ENCODE measurements at regions not wholly inside any gene's neighbourhood (a gene's known extent, or its start where the extent isn't known, plus 50 kb on each side); places are given as distances from the start of the nearest gene placed in this dataset.

- POLR2A ChIA-PET = interaction anchor here (6.7 kb wide), 1 partner anchor 30 kb away, joined by 60 read pairs; no protein-coding TSS in a partner anchor
- H3K4me1 Mint-ChIP-seq = peaks cover 45% of the 10 kb centered on the region
Observed at GRCh38 chr9:36456480-36457065, 56.5 kb upstream of the RNF38 start.

GRCh38 chr9:36451949-36452348, 51.9 kb upstream of the RNF38 start:
- Mint-ChIP-seq H3K4me3 (no peak overlapping the region), H3K27me3 (no peaks in the 10 kb centered on the region), H3K36me3 (peaks cover 7% of the 10 kb centered on the region), H3K9me3 (no peaks in the 10 kb centered on the region), H3K4me1 (peaks cover 4% of the 10 kb centered on the region), H3K27ac (no peak overlapping the region)
- ATAC-seq (ENCODE audit: low read depth) (no peak), DNase-seq (no peak)
- POLR2A ChIA-PET = no interaction called here

More at GRCh38 chr9:36456480-36457065, 56.5 kb upstream of the RNF38 start:
- H3K36me3 Mint-ChIP-seq = peaks cover 16% of the 10 kb centered on the region
- DNase-seq (no peak), ATAC-seq (ENCODE audit: low read depth) (no peak)
- H3K9me3 Mint-ChIP-seq = no peaks in the 10 kb centered on the region
- peak overlapping the region; percentile 59 for H3K4me3 Mint-ChIP-seq
- H3K27ac Mint-ChIP-seq = no peak overlapping the region
- H3K27me3 Mint-ChIP-seq = no peaks in the 10 kb centered on the region

- POLR2A ChIA-PET = no interaction called here
- ATAC-seq (ENCODE audit: low read depth) (no peak), DNase-seq (no peak)
- H3K4me1 Mint-ChIP-seq = peaks cover 3% of the 10 kb centered on the region
- H3K27ac Mint-ChIP-seq = no peak overlapping the region
- no peaks in the 10 kb centered on the region for H3K9me3 Mint-ChIP-seq
- no peak overlapping the region for H3K4me3 Mint-ChIP-seq
- no peaks in the 10 kb centered on the region for H3K27me3 Mint-ChIP-seq
- H3K36me3 Mint-ChIP-seq = peaks cover 4% of the 10 kb centered on the region
Observed at GRCh38 chr9:36450110-36450732, 50.2 kb upstream of the RNF38 start.
